Natural killer cell treated with Interleukin-12 subunit alpha and Interleukin-12 subunit beta and Interleukin-15 and Interleukin-18, amount 100 ng/mL, for 72 hours (primary cell): ENCODE measurements at regions not wholly inside any gene's neighbourhood (a gene's known extent, or its start where the extent isn't known, plus 50 kb on each side); places are given as distances from the start of the nearest gene placed in this dataset.

ENCODE experiments used
- ATAC-seq, 2 donors: fragments of 150-1000 bp; cut with Tn5 transposase in 1 of 2; sonication (Bioruptor Pico), chemical (Tn5 transposase) in 1 of 2; 2 replicates each; pipeline ENCODE4 v1.10.0; 2021
- DNase-seq: peaks from one replicate; pipeline ENCODE4 v3.0.0; 2022; ENCODE audit warnings: low spot score
- H3K27ac Mint-ChIP-seq, 2 donors: 1 replicate in 1 of 2; 2 replicates in 1 of 2; pipeline ENCODE4 v1.8.0; 2022; ENCODE audit warnings: mixed read lengths in 2 of 2, mild to moderate bottlenecking in 1 of 2, moderate library complexity in 1 of 2
- H3K27me3 Mint-ChIP-seq, 2 donors: 1 replicate in 1 of 2; 2 replicates in 1 of 2; pipeline ENCODE4 v1.8.0; 2022; ENCODE audit warnings: mixed read lengths in 2 of 2
- H3K36me3 Mint-ChIP-seq: one replicate; pipeline ENCODE4 v1.8.0; 2022; ENCODE audit warnings: mixed read lengths
- H3K4me1 Mint-ChIP-seq, 2 donors: 1 replicate in 1 of 2; 2 replicates in 1 of 2; pipeline ENCODE4 v1.8.0; 2022; ENCODE audit warnings: low read depth in 2 of 2, mixed read lengths in 2 of 2, mild to moderate bottlenecking in 1 of 2
- H3K4me3 Mint-ChIP-seq: one replicate; pipeline ENCODE4 v1.8.0; 2022; ENCODE audit warnings: mixed read lengths
- H3K9me3 Mint-ChIP-seq: 2 replicates; pipeline ENCODE4 v1.8.0; 2022; ENCODE audit warnings: mixed read lengths

- ATAC-seq (no peak), DNase-seq (no peak)
- Mint-ChIP-seq H3K9me3 (peaks cover 11% of the 10 kb centered on the region), H3K27me3 (no peaks in the 10 kb centered on the region), H3K4me1 (no peaks in the 10 kb centered on the region), H3K4me3 (no peak overlapping the region), H3K36me3 (peaks cover 3% of the 10 kb centered on the region), H3K27ac (no peak overlapping the region)
These were observed 268.0 kb downstream of the TGFB2 start for GRCh38 chr1:218613105-218613504.

- H3K4me3 Mint-ChIP-seq: no peak overlapping the region
- no peaks in the 10 kb centered on the region for H3K27me3 Mint-ChIP-seq
- peaks cover 7% of the 10 kb centered on the region for H3K9me3 Mint-ChIP-seq
- ATAC-seq (no peak), DNase-seq (no peak)
- no peaks in the 10 kb centered on the region for H3K4me1 Mint-ChIP-seq
- no peak overlapping the region for H3K27ac Mint-ChIP-seq
- H3K36me3 Mint-ChIP-seq: no peaks in the 10 kb centered on the region
These were observed 268.9 kb downstream of the TGFB2 start for GRCh38 chr1:218614031-218614430.

DNA sequence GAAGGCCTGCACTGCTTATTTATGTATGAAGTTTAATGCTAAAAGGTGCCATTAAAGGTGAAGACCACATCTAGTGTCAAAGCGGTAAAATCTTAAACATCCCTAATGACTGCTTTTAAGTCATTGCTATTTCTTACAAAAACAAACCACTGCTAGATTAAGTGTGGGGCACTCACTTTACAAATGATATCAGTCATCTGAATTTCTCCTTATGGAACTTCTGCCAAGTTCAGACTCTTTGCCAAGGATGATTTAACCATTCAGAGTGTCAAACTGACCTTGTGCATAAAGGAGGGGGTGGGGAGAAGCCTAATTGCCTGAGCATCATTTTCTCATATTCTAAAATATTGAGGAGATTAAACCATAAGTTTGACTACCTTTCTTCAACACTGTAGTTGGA lies 271.5 kb downstream of the TGFB2 start:
- ATAC-seq (no peak), DNase-seq (no peak)
- H3K36me3 Mint-ChIP-seq: no peaks in the 10 kb centered on the region
- H3K9me3 Mint-ChIP-seq: peaks cover 3% of the 10 kb centered on the region
- no peak overlapping the region for H3K4me3 Mint-ChIP-seq
- no peaks in the 10 kb centered on the region for H3K27me3 Mint-ChIP-seq
- H3K27ac Mint-ChIP-seq: no peak overlapping the region
- H3K4me1 Mint-ChIP-seq: no peaks in the 10 kb centered on the region

DNA sequence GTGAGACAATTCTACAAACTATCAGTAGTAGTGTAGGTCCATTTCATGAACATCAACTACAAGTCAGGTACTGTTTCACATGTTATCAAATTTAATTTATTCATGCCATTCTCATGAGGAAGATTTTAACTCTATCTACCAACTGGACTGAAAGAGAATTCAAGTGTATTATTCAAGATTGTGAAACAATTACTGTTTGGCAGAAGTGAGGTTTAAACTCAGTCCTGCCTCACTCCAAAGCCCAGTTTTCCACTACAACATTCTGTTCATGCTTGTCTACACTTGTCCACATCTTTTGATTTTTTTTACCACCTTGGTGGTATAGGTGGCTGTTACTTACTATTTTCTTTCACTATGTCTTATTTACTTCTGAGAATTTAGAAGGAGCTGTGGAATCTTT lies 272.9 kb downstream of the TGFB2 start:
- H3K4me3 Mint-ChIP-seq: no peak overlapping the region
- no peak overlapping the region for H3K27ac Mint-ChIP-seq
- H3K27me3 Mint-ChIP-seq: no peaks in the 10 kb centered on the region
- H3K4me1 Mint-ChIP-seq: no peaks in the 10 kb centered on the region
- DNase-seq (no peak), ATAC-seq (no peak)
- peaks cover 3% of the 10 kb centered on the region for H3K9me3 Mint-ChIP-seq
- no peaks in the 10 kb centered on the region for H3K36me3 Mint-ChIP-seq

DNA sequence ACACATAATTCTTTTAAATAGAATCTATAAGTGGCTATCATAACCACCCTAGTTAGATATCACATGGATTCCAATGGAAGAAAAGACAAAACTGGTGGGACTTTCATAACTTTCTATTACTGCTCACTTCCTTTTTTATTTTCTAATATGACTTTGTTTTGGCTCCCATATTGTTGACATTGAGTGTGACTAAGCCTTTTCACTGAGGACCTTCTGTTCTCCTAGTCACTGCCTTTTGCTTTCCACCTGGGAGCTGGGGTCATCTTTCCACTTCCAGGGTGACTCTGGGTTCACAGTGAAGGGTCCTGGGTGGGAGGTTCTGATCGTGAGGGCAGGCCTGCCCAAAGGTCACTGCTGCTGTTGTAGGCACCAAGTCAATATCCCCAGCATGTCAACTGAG lies 275.8 kb downstream of the TGFB2 start:
- Mint-ChIP-seq H3K27ac (no peak overlapping the region), H3K36me3 (no peaks in the 10 kb centered on the region), H3K27me3 (no peaks in the 10 kb centered on the region), H3K4me3 (no peak overlapping the region), H3K9me3 (peaks cover 6% of the 10 kb centered on the region), H3K4me1 (no peaks in the 10 kb centered on the region)
- DNase-seq (no peak), ATAC-seq (no peak)

GRCh38 chr1:218624052-218624451 lies 278.9 kb downstream of the TGFB2 start:
- H3K27ac Mint-ChIP-seq: no peak overlapping the region
- DNase-seq: no peak
- no peaks in the 10 kb centered on the region for H3K36me3 Mint-ChIP-seq
- H3K9me3 Mint-ChIP-seq: peaks cover 10% of the 10 kb centered on the region
- H3K4me1 Mint-ChIP-seq: no peaks in the 10 kb centered on the region
- no peak for ATAC-seq
- no peak overlapping the region for H3K4me3 Mint-ChIP-seq
- no peaks in the 10 kb centered on the region for H3K27me3 Mint-ChIP-seq

DNA sequence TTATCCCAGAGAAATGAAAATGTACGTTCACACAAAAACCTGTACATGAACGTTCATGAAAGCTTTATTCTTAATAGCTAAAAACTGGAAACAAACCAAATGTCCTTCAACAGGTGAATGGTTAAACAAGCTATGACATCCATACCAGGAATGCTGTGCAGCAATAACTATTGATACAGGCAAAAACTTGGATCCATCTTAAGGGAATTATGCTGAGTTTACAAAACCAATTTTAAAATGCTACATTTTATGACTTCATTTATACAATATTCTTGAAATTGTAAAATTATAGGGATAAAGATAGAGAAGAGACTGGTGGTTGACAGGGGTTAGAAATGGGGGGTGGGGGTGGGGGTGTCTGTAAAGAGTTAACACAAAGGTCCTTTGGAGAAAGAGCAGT lies 280.3 kb downstream of the TGFB2 start:
- no peak overlapping the region for H3K27ac Mint-ChIP-seq
- H3K27me3 Mint-ChIP-seq: no peaks in the 10 kb centered on the region
- ATAC-seq (no peak), DNase-seq (no peak)
- H3K4me1 Mint-ChIP-seq: no peaks in the 10 kb centered on the region
- peaks cover under 1% of the 10 kb centered on the region for H3K36me3 Mint-ChIP-seq
- H3K4me3 Mint-ChIP-seq: no peak overlapping the region
- H3K9me3 Mint-ChIP-seq: peaks cover 17% of the 10 kb centered on the region

DNA sequence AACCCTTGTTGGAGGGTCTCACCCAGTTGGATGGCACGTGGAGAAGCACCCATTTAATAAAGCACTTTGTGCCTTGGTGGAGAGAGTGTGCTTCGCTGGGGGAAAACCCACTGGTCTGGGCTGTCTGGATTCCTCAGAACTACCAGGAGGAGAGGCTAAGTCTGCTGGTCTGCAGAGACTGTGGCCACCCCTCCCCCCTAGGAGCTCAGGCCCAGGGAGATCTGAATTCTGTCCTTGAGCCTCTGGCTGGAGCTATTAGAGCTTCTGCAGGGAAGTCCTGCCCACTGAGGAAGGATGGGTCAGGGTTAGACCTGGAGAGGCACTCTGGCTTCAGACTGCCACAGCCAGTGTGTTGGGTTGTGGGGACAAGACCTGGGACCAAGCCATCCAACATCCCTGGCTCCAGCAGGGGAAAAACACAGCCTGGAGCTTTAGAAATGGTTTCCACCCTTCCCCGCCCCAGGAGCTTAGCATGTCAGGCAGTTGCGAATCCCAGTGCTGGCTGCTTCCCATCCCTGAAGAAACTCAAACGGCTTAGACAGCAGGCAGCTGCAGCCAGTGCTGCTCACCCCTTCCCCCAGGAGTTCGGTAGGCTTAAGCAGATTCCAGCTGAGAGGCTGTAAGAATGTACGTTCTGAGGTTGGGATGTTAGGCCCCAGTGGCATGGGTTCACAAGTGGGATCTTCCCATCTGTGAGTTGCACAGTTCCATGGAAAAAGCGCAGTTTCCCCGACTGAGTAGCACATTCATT lies 288.3 kb downstream of the TGFB2 start:
- Mint-ChIP-seq H3K4me1 (no peaks in the 10 kb centered on the region), H3K27ac (no peak overlapping the region), H3K9me3 (peaks cover 37% of the 10 kb centered on the region), H3K4me3 (no peak overlapping the region), H3K27me3 (no peaks in the 10 kb centered on the region), H3K36me3 (peaks cover 23% of the 10 kb centered on the region)
- ATAC-seq (no peak), DNase-seq (no peak)

DNA sequence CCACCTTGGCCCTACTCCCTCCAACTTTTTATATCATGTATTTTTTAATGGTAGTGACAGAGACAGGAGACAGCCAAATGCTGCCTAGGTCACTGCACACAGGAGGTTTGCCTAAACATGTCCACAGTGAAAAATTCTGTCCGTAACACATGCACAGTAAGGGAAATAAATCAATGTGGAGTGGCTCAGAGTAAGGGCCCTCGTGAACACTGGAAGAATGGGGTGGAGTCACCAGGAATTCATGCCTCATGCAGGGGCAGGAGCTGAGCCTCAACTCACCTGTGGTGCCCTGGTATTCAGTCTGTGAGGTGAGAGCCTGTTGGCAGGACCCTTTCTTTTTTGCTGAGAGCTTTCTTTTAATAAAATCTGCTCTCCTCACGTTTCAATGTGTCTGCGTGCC lies 289.1 kb downstream of the TGFB2 start:
- no peak overlapping the region for H3K27ac Mint-ChIP-seq
- H3K27me3 Mint-ChIP-seq: no peaks in the 10 kb centered on the region
- H3K4me1 Mint-ChIP-seq: no peaks in the 10 kb centered on the region
- ATAC-seq (no peak), DNase-seq (no peak)
- peaks cover 35% of the 10 kb centered on the region for H3K9me3 Mint-ChIP-seq
- peaks cover 23% of the 10 kb centered on the region for H3K36me3 Mint-ChIP-seq
- H3K4me3 Mint-ChIP-seq: no peak overlapping the region

DNA sequence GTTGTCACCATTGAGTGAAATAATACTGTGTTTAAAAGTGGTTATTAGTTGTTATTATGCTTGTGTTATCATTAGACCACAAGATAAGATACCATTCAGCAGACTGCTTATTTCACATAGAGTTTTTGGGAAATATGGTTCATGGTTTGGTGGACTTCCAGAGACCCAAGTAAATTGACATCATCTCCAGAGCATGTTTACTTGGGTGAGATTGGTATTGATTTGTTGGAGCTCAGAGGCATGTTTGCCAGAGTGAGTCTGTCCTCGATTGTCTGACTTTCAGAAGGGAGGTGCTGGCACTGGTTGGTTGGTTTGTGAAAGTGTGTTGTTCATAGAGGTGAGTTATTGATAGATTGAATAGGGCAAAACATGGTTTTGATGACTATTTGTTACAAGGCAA lies 291.4 kb downstream of the TGFB2 start:
- Mint-ChIP-seq H3K9me3 (peaks cover 17% of the 10 kb centered on the region), H3K36me3 (peaks cover 13% of the 10 kb centered on the region), H3K4me1 (no peaks in the 10 kb centered on the region), H3K27me3 (no peaks in the 10 kb centered on the region), H3K27ac (no peak overlapping the region), H3K4me3 (no peak overlapping the region)
- DNase-seq (no peak), ATAC-seq (no peak)

GRCh38 chr1:218640173-218640572 lies 295.0 kb downstream of the TGFB2 start:
- no peaks in the 10 kb centered on the region for H3K4me1 Mint-ChIP-seq

DNA sequence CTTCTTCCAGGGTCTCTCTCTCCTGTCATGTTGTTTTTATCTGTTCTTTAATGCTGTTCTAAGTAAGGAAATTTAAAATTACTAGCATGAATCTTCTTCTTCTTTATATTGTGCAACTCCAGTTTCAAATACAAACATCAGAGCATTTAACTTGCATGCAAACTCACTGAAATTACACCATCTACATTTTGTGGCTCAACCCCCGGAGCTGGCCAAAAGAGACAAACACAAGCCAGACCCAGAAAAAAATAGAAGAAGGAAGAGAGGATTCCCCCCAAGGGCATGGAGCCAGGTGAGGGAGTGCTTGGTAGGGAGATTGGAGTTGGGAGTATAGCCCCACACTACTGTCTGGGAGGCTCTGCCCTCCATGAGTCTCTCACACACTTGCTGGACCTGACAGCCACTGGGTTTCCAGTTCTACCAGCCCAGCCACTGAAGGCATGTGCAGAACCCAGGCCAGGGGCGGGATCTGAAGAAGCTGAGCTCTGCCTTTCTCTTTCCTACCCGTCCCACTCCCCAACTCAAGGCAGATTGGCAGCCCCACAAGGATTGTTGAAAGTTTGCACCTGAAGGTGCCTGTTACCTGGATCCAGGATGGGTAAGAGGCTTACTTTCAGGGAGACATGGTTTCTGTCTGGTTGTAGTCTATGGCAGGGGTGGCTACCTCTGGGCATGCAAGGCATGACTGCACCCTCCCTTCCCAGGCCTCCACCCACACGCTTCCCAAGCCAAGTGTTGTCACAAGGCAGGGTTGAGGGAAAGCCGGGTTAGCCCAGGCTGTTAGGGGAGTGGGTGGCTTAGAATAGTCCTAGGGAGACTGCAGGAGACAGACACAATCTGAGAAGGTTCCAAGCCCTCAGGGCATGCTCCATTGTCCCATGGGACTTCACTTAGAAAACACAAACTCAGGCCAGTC lies 297.2 kb downstream of the TGFB2 start:
- Mint-ChIP-seq H3K27me3 (no peaks in the 10 kb centered on the region), H3K4me1 (no peaks in the 10 kb centered on the region), H3K4me3 (no peak overlapping the region), H3K27ac (no peak overlapping the region), H3K36me3 (no peaks in the 10 kb centered on the region), H3K9me3 (peaks cover 5% of the 10 kb centered on the region)
- DNase-seq: no peak
- no peak for ATAC-seq

More at GRCh38 chr1:218640173-218640572, 295.0 kb downstream of the TGFB2 start:
- Mint-ChIP-seq H3K9me3 (peaks cover 5% of the 10 kb centered on the region), H3K27me3 (no peaks in the 10 kb centered on the region), H3K36me3 (no peaks in the 10 kb centered on the region), H3K27ac (no peak overlapping the region), H3K4me3 (no peak overlapping the region)
- no peak for DNase-seq
- ATAC-seq: no peak

- DNase-seq (no peak), ATAC-seq (no peak)
- Mint-ChIP-seq H3K36me3 (no peaks in the 10 kb centered on the region), H3K4me3 (no peak overlapping the region), H3K27me3 (no peaks in the 10 kb centered on the region), H3K27ac (no peak overlapping the region), H3K9me3 (peaks cover 8% of the 10 kb centered on the region), H3K4me1 (no peaks in the 10 kb centered on the region)
These were observed 298.1 kb downstream of the TGFB2 start for GRCh38 chr1:218643281-218643680.

DNA sequence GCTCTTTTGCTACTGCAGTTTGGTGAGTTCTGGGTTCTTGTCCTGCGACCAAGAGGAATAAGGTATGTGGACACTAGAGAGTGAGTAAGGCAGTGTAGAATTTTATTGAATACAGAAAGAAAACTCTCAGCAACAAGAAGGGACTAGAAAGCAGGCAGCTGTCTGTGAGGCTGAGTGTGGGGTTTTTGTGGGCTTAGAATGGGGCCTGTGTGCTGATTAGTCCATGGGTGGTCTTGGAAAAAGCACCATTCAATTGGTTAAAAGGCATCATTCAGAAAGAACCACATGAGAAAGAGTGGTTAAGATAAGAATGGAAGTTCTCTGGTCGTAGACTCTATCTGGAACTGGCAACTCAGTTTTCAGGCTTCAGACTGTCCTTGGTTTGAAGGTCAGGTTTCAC lies 298.8 kb downstream of the TGFB2 start:
- H3K27me3 Mint-ChIP-seq: no peaks in the 10 kb centered on the region
- ATAC-seq: no peak
- H3K27ac Mint-ChIP-seq: no peak overlapping the region
- H3K4me3 Mint-ChIP-seq: no peak overlapping the region
- H3K36me3 Mint-ChIP-seq: no peaks in the 10 kb centered on the region
- H3K4me1 Mint-ChIP-seq: no peaks in the 10 kb centered on the region
- DNase-seq: no peak
- H3K9me3 Mint-ChIP-seq: peaks cover 11% of the 10 kb centered on the region
